HCT116 (cell line): ENCODE measurements at regions not wholly inside any gene's neighbourhood (a gene's known extent, or its start where the extent isn't known, plus 50 kb on each side); places are given as distances from the start of the nearest gene placed in this dataset.

Experiments
- ATAC-seq: fragments of 200-7000 bp; cut with Tn5 transposase; 2 replicates; pipeline ENCODE4 v1.9.1; 2020; ENCODE audit warnings: mild to moderate bottlenecking, moderate library complexity
- BruUV-seq: library from RNA; stranded (reverse); fragments of 400-500 nt; replicated peaks from 2 replicates; lab custom pipeline; 2021; lab: Mats Ljungman, UMichigan
- CTCF ChIA-PET: fragments of 300-600 bp; sonication (Branson Sonifier 250); formaldehyde crosslinking; loops from one replicate; lab custom pipeline; 2021; ENCODE audit warnings: antibody characterized with exemption; lab: Charles Lee
- POLR2A ChIA-PET: fragments of 300-600, 350-600 bp; sonication (Branson Sonifier 250); formaldehyde crosslinking; loops from one replicate; lab custom pipeline; 2021; ENCODE audit warnings: antibody characterized with exemption; lab: Charles Lee
- RAD21 ChIA-PET, 2 experiments: fragments of 300-600 bp; sonication (Branson Sonifier 250); formaldehyde crosslinking; loops; one replicate each; lab custom pipeline; 2023; ENCODE audit warnings: low total read pairs in 2 of 2; ENCODE audit not compliant: uncharacterized antibody in 2 of 2, unreplicated experiment in 2 of 2, low non-redundant PET in 1 of 2; lab: Charles Lee
- DNase-seq: peaks from one replicate; pipeline ENCODE4 v3.0.0-alpha.2; 2010; ENCODE audit warnings: low read depth, low spot score
- H2AFZ ChIP-seq: fragments of 200-600 bp; shearing (Covaris generic), sonication (generic); 2 replicates; pipeline ENCODE4 v1.6.1; 2017; ENCODE audit warnings: low read depth, mixed run types, mixed read lengths, antibody characterized with exemption, low read length; ENCODE audit not compliant: poor library complexity, severe bottlenecking
- H3K27ac ChIP-seq: 2 replicates; pipeline ENCODE4 v1.5.1; 2012; ENCODE audit warnings: low read depth, low read length
- H3K27me3 ChIP-seq: fragments of 200-600 bp; sonication (generic); 2 replicates; pipeline ENCODE4 v1.6.1; 2016; ENCODE audit warnings: mixed run types, low read length, mixed read lengths; ENCODE audit not compliant: insufficient read depth
- H3K36me3 ChIP-seq, 2 experiments: fragments of 200-500 bp in 1 of 2; fragments of 200-600 bp in 1 of 2; sonication (Bioruptor generic) in 1 of 2; sonication (generic) in 1 of 2; 2 replicates each; pipeline versions ENCODE4 v1.5.1 to v1.6.1; 2014 to 2016; ENCODE audit warnings: low read length in 2 of 2, inconsistent platforms in 1 of 2, mixed read lengths in 1 of 2, mixed run types in 1 of 2; ENCODE audit not compliant: insufficient read depth in 2 of 2, control insufficient read depth in 1 of 2
- H3K4me1 ChIP-seq, 2 experiments: fragments of 200-600 bp in 1 of 2; sonication (generic) in 1 of 2; 2 replicates each; pipeline versions ENCODE4 v1.5.1 to v1.6.1; 2012 to 2017; ENCODE audit warnings: low read length in 2 of 2, inconsistent platforms in 1 of 2, mild to moderate bottlenecking in 1 of 2, mixed read lengths in 1 of 2, mixed run types in 1 of 2, moderate library complexity in 1 of 2; ENCODE audit not compliant: insufficient read depth in 2 of 2, control insufficient read depth in 1 of 2
- H3K4me2 ChIP-seq: fragments of 200-600 bp; sonication (generic); 2 replicates; pipeline ENCODE4 v1.6.1; 2017; ENCODE audit warnings: mixed run types, low read length, mixed read lengths
- H3K4me3 ChIP-seq, 2 experiments: fragments of 200-600 bp in 1 of 2; sonication (generic) in 1 of 2; replicated peaks in 1 of 2; 2 replicates each; pipeline ENCODE4 v1.5.1; 2011 to 2016; ENCODE audit warnings: low read length in 2 of 2, control low read depth in 1 of 2, low read depth in 1 of 2, mild to moderate bottlenecking in 1 of 2, mixed read lengths in 1 of 2, mixed run types in 1 of 2
- H3K79me2 ChIP-seq: fragments of 200-600 bp; sonication (generic); 2 replicates; pipeline ENCODE4 v1.6.1; 2017; ENCODE audit warnings: mild to moderate bottlenecking, mixed run types, low read length, moderate library complexity, mixed read lengths; ENCODE audit not compliant: insufficient read depth
- H3K9ac ChIP-seq: fragments of 200-600 bp; sonication (generic); 2 replicates; pipeline ENCODE4 v1.6.1; 2016; ENCODE audit warnings: low read length, mixed read lengths
- H3K9me2 ChIP-seq: fragments of 200-600 bp; sonication (generic), shearing (Covaris generic); 2 replicates; pipeline ENCODE4 v1.6.1; 2017; ENCODE audit warnings: mixed run types, mild to moderate bottlenecking, moderate library complexity; ENCODE audit not compliant: insufficient read depth
- H3K9me3 ChIP-seq, 2 experiments: fragments of 200-500 bp in 1 of 2; fragments of 200-600 bp in 1 of 2; sonication (Bioruptor generic) in 1 of 2; sonication (generic) in 1 of 2; 2 replicates each; pipeline ENCODE4 v1.6.1; 2014 to 2017; ENCODE audit warnings: low read length in 2 of 2, mixed read lengths in 2 of 2, inconsistent platforms in 1 of 2, low read depth in 1 of 2, mild to moderate bottlenecking in 1 of 2, mixed run types in 1 of 2, moderate library complexity in 1 of 2; ENCODE audit not compliant: control insufficient read depth in 1 of 2, insufficient read depth in 1 of 2
- H4K20me1 ChIP-seq: fragments of 200-600 bp; sonication (generic), shearing (Covaris generic); 2 replicates; pipeline ENCODE4 v1.6.1; 2017; ENCODE audit warnings: mixed run types, mild to moderate bottlenecking, moderate library complexity; ENCODE audit not compliant: insufficient read depth
- CBX3 ChIP-seq: IDR thresholded peaks from 2 replicates; pipeline ENCODE4 v1.6.1; 2012; ENCODE audit warnings: low read depth
- EZH2 ChIP-seq: fragments of 200-600 bp; sonication (generic); IDR thresholded peaks from 2 replicates; pipeline ENCODE4 v1.6.1; 2017; ENCODE audit warnings: antibody characterized with exemption, mixed run types
- SRF ChIP-seq: IDR thresholded peaks from 2 replicates; pipeline ENCODE4 v1.6.1; 2012; ENCODE audit warnings: low read depth
- TCF7L2 ChIP-seq: IDR thresholded peaks from 2 replicates; pipeline ENCODE4 v1.7.0; 2011; ENCODE audit warnings: borderline replicate concordance, inconsistent platforms; ENCODE audit not compliant: insufficient read depth, insufficient read length; ENCODE audit errors: extremely low read depth
- YY1 ChIP-seq: IDR thresholded peaks from 2 replicates; pipeline ENCODE4 v1.6.1; 2011; ENCODE audit warnings: low read length, low read depth, moderate library complexity, mild to moderate bottlenecking; ENCODE audit not compliant: insufficient replicate concordance; ENCODE audit errors: extremely low read depth
- ZFX ChIP-seq: fragments of 450-650 bp; IDR thresholded peaks from 2 replicates; pipeline ENCODE4 v1.6.1; 2017
- ZNF274 ChIP-seq: fragments of 200-500 bp; sonication (Bioruptor generic); IDR thresholded peaks from 2 replicates; pipeline ENCODE4 v1.6.1; 2014; ENCODE audit warnings: mild to moderate bottlenecking, low read depth, low read length, inconsistent platforms
- intact Hi-C: fragments of 100-400 bp; cut with micrococcal nuclease; formaldehyde crosslinking; loops from 2 replicates; pipeline ENCODE4 v1.10.0; 2022
- TF ChIP-seq, protein P1 (sequence below), 3 experiments: fragments of 200-600 bp in 1 of 3; sonication (generic) in 1 of 3; IDR thresholded peaks in 2 of 3; conservative IDR thresholded peaks in 1 of 3; 2 replicates each; pipeline ENCODE4 v1.5.1; 2012 to 2017; ENCODE audit warnings: low read depth in 2 of 3, low read length in 2 of 3, antibody characterized with exemption in 1 of 3, borderline replicate concordance in 1 of 3, control low read depth in 1 of 3, mild to moderate bottlenecking in 1 of 3, mixed read lengths in 1 of 3, mixed run types in 1 of 3, moderate library complexity in 1 of 3; ENCODE audit not compliant: insufficient read depth in 1 of 3
- TF ChIP-seq, protein P2 (sequence below): IDR thresholded peaks from 2 replicates; pipeline ENCODE4 v1.6.1; 2011; ENCODE audit warnings: mild to moderate bottlenecking, low read length, moderate library complexity; ENCODE audit not compliant: insufficient replicate concordance; ENCODE audit errors: extremely low read depth

DNA sequence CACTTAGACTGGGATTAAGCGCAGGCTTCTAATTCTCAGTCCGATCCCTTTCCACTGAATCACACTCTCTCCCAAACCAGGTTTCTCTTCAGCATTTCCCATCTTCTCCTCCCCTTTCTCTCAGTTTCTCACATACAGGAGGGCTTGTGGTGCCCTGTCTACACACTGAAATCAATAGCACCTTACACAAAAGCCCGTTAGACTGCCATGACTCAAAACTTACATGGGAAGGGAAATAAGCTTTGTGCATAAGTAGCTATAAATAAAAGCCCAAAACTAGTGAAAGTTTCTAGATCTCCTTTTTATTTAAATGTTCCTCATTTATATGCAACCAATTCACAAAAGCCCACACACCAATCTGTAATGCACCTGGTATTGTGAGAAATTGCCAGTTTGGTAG is 318.4 kb downstream of the TXNL1 start:
- intact Hi-C loops: no loop called here

More for the DNA sequence above, 318.4 kb downstream of the TXNL1 start:
- Histone ChIP-seq H3K4me3 (no peak overlapping the region), H3K27me3 (no peaks in the 10 kb centered on the region), H3K36me3 (no peaks in the 10 kb centered on the region), H3K79me2 (no peaks in the 10 kb centered on the region), H4K20me1 (no peaks in the 10 kb centered on the region), H3K4me1 (no peaks in the 10 kb centered on the region; a peak in 1 of 4 replicates), H3K9me2 (no peaks in the 10 kb centered on the region), H3K27ac (no peak overlapping the region), H3K9me3 (peaks cover 0 to 11% of the 10 kb centered on the region in 2 experiments; a peak in 1 of 4 replicates), H2AFZ (no peak overlapping the region)
- CTCF ChIA-PET: no interaction called here
- RAD21 ChIA-PET: no interaction called here
- no TSS peak for BruUV-seq
- POLR2A ChIA-PET: no interaction called here
- ATAC-seq: no peak
- TF ChIP-seq TCF7L2 (no peak), ZNF274 (no peak), SRF (no peak), EZH2 (no peak), CBX3 (no peak), YY1 (no peak), ZFX (no peak)
- TF ChIP-seq, protein P1, sequence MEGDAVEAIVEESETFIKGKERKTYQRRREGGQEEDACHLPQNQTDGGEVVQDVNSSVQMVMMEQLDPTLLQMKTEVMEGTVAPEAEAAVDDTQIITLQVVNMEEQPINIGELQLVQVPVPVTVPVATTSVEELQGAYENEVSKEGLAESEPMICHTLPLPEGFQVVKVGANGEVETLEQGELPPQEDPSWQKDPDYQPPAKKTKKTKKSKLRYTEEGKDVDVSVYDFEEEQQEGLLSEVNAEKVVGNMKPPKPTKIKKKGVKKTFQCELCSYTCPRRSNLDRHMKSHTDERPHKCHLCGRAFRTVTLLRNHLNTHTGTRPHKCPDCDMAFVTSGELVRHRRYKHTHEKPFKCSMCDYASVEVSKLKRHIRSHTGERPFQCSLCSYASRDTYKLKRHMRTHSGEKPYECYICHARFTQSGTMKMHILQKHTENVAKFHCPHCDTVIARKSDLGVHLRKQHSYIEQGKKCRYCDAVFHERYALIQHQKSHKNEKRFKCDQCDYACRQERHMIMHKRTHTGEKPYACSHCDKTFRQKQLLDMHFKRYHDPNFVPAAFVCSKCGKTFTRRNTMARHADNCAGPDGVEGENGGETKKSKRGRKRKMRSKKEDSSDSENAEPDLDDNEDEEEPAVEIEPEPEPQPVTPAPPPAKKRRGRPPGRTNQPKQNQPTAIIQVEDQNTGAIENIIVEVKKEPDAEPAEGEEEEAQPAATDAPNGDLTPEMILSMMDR (IDR thresholded peaks at IDR 0.05 in 2 of 3, conservative IDR thresholded peaks at IDR 0.05 in 1 of 3; ENCODE audit: borderline replicate concordance in 1 of 3, insufficient read depth in 1 of 3, low read depth in 2 of 3, low read length in 2 of 3): no peak
- TF ChIP-seq, protein P2, sequence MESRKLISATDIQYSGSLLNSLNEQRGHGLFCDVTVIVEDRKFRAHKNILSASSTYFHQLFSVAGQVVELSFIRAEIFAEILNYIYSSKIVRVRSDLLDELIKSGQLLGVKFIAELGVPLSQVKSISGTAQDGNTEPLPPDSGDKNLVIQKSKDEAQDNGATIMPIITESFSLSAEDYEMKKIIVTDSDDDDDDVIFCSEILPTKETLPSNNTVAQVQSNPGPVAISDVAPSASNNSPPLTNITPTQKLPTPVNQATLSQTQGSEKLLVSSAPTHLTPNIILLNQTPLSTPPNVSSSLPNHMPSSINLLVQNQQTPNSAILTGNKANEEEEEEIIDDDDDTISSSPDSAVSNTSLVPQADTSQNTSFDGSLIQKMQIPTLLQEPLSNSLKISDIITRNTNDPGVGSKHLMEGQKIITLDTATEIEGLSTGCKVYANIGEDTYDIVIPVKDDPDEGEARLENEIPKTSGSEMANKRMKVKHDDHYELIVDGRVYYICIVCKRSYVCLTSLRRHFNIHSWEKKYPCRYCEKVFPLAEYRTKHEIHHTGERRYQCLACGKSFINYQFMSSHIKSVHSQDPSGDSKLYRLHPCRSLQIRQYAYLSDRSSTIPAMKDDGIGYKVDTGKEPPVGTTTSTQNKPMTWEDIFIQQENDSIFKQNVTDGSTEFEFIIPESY: no peak
- TF ChIP-seq, all 23 proteins: peak for 0
- DNase-seq: no peak
- Histone ChIP-seq H3K9ac (no peak overlapping the region), H3K4me2 (no peak overlapping the region)
